ENCODE measurements at regions not wholly inside any gene's neighbourhood (a gene's known extent, or its start where the extent isn't known, plus 50 kb on each side); places are given as distances from the start of the nearest gene placed in this dataset.

GRCh38 chr14:61178226-61179060 lies 102.7 kb downstream of the TMEM30B start:
- Histone ChIP-seq H3K36me3 (ENCODE audit: insufficient read depth, low read length) (no peaks in the 10 kb centered on the region), H3K4me3 (ENCODE audit: low read depth in 1 of 2, low read length in 2 of 2) (no peak overlapping the region), H3K27ac (ENCODE audit: low read depth, low read length) (no peak overlapping the region), H3K4me1 (ENCODE audit: insufficient read depth, low read length) (no peaks in the 10 kb centered on the region), H3K27me3 (ENCODE audit: control insufficient read depth in 1 of 2, insufficient read depth in 2 of 2, low read length in 2 of 2) (no peaks in the 10 kb centered on the region), H3K9me3 (ENCODE audit: low read length) (no peaks in the 10 kb centered on the region), H3K9ac (ENCODE audit: low read length) (no peak overlapping the region)

DNA sequence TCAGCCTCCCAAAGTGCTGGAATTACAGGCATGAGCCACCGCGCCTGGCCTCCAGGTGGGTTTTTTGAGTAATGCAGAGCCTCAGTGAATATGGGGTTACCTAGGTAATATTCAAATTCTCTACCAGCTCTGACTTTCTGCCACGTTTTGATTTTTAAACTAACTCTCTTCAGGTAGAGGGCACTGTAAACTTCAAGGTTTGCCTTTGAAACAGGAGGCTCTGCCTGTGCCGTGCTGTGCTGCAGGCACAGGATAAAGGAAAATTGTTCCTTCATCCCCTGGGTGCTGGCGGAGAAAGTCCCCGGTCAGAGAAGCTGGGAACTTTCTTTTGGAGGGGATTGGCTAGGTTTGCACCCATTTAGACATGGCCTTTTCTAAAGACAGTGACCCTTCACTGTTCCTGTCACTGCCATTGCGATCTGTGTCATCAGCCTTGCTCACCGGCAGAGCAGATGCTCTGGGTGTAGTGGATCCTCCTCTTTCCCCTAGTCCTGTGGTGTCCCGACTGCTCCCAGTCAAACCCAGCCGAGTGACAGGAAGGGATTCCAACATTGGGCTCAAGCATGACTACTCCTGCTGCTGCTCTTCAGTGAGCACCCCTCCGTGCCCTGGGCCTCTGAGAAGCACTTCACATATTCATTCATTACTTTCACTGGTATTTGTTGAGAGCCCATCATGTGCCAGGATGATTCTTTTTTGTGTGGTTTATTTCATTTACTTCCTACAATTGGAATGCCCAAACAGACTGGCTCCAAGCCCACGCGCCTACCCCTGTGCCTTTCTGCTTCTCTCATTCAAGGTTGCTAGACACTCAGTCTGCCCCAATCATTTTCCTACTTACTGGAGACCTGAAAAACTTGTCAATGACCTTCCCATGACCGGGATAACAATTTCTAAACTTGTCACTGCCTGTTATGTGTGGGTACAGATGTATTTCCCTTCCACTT lies 103.6 kb downstream of the TMEM30B start:
- Histone ChIP-seq H3K27ac (ENCODE audit: low read depth, low read length) (no peak overlapping the region), H3K4me3 (ENCODE audit: low read depth in 1 of 2, low read length in 2 of 2) (no peak overlapping the region), H3K9ac (ENCODE audit: low read length) (no peak overlapping the region), H3K9me3 (ENCODE audit: low read length) (no peaks in the 10 kb centered on the region), H3K27me3 (ENCODE audit: control insufficient read depth in 1 of 2, insufficient read depth in 2 of 2, low read length in 2 of 2) (no peaks in the 10 kb centered on the region), H3K4me1 (ENCODE audit: insufficient read depth, low read length) (no peaks in the 10 kb centered on the region), H3K36me3 (ENCODE audit: insufficient read depth, low read length) (no peaks in the 10 kb centered on the region)

DNA sequence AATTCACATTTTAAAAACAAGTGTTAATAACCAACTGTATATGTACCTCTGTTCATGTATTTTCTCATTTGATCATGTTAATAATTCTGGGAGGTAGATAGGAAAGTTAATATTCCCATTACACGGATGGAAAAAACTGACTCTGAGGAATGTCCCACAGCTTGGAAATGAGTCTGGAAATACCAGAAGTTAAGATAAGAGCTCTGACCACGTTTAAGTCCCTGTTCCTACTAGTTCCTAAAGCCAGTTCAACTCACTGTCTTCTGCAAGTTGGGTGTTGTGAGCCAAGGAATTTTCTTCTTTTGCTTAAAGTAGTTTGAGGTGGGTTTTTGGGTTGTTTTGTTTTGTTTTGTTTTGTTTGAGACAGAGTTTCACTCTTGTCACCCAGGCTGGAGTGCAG lies 104.5 kb downstream of the TMEM30B start:
- Histone ChIP-seq H3K27me3 (ENCODE audit: control insufficient read depth in 1 of 2, insufficient read depth in 2 of 2, low read length in 2 of 2) (no peaks in the 10 kb centered on the region), H3K4me3 (ENCODE audit: low read depth in 1 of 2, low read length in 2 of 2) (no peak overlapping the region), H3K36me3 (ENCODE audit: insufficient read depth, low read length) (no peaks in the 10 kb centered on the region), H3K9me3 (ENCODE audit: low read length) (no peaks in the 10 kb centered on the region), H3K4me1 (ENCODE audit: insufficient read depth, low read length) (no peaks in the 10 kb centered on the region), H3K27ac (ENCODE audit: low read depth, low read length) (no peak overlapping the region), H3K9ac (ENCODE audit: low read length) (no peak overlapping the region)

DNA sequence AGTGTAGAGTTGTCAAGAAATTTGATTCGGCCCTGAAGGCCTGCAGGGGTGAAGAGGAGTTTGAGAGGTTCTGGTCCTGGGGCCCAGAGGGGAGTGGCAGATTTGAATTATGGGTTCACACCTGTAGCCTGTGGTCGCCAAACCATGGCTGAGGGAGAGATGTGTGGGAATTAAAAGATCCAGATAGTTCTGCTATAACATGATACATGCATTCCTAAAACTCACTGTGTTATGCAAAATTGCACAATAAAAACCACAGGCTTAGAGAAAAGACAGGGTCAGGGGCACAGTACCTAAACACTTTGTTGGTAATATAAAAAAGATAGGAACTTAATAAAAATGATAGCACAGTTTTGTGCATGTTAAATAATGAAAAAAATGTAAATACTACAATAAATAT lies 106.2 kb downstream of the TMEM30B start:
- no peak overlapping the region for H3K27ac ChIP-seq (ENCODE audit: low read depth, low read length)
- no peak overlapping the region for H3K4me3 ChIP-seq (ENCODE audit: low read depth in 1 of 2, low read length in 2 of 2)
- no peak overlapping the region for H3K9ac ChIP-seq (ENCODE audit: low read length)
- no peaks in the 10 kb centered on the region for H3K36me3 ChIP-seq (ENCODE audit: insufficient read depth, low read length)
- no peaks in the 10 kb centered on the region for H3K9me3 ChIP-seq (ENCODE audit: low read length)
- H3K27me3 ChIP-seq (ENCODE audit: control insufficient read depth in 1 of 2, insufficient read depth in 2 of 2, low read length in 2 of 2) = no peaks in the 10 kb centered on the region
- no peaks in the 10 kb centered on the region for H3K4me1 ChIP-seq (ENCODE audit: insufficient read depth, low read length)

DNA sequence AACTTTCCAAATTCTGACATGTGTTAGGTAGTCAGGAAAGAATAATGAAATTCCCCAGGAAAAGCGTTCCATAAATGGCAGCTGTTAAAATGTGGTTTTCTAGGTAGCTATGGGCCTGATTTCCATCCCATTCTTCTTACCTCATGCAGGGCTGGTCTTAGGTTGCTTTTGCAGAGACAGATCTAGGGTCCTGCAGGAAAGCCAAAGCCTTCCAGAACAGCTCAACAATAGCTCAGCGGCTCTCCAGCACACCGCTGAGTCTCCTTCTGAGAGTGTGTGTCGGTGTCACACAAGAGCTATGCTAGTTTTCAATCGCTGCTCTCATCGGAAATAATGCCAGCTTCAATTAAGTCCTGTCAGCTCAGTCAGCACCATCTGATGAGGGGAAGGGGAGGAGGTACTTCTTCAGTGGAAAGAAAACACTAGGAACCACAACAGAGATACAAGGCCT lies 106.7 kb downstream of the TMEM30B start:
- Histone ChIP-seq H3K4me3 (ENCODE audit: low read depth in 1 of 2, low read length in 2 of 2) (no peak overlapping the region), H3K4me1 (ENCODE audit: insufficient read depth, low read length) (no peaks in the 10 kb centered on the region), H3K27ac (ENCODE audit: low read depth, low read length) (no peak overlapping the region), H3K9me3 (ENCODE audit: low read length) (no peaks in the 10 kb centered on the region), H3K9ac (ENCODE audit: low read length) (no peak overlapping the region), H3K27me3 (ENCODE audit: control insufficient read depth in 1 of 2, insufficient read depth in 2 of 2, low read length in 2 of 2) (no peaks in the 10 kb centered on the region), H3K36me3 (ENCODE audit: insufficient read depth, low read length) (no peaks in the 10 kb centered on the region)

GRCh38 chr14:61171727-61172126 lies 109.4 kb downstream of the TMEM30B start:
- Histone ChIP-seq H3K4me3 (ENCODE audit: low read depth in 1 of 2, low read length in 2 of 2) (no peak overlapping the region), H3K4me1 (ENCODE audit: insufficient read depth, low read length) (no peaks in the 10 kb centered on the region), H3K9me3 (ENCODE audit: low read length) (no peaks in the 10 kb centered on the region), H3K27ac (ENCODE audit: low read depth, low read length) (no peak overlapping the region), H3K27me3 (ENCODE audit: control insufficient read depth in 1 of 2, insufficient read depth in 2 of 2, low read length in 2 of 2) (no peaks in the 10 kb centered on the region), H3K9ac (ENCODE audit: low read length) (no peak overlapping the region), H3K36me3 (ENCODE audit: insufficient read depth, low read length) (no peaks in the 10 kb centered on the region)

- Histone ChIP-seq H3K9me3 (ENCODE audit: low read length) (no peaks in the 10 kb centered on the region), H3K4me1 (ENCODE audit: insufficient read depth, low read length) (no peaks in the 10 kb centered on the region), H3K27me3 (ENCODE audit: control insufficient read depth in 1 of 2, insufficient read depth in 2 of 2, low read length in 2 of 2) (no peaks in the 10 kb centered on the region), H3K4me3 (ENCODE audit: low read depth in 1 of 2, low read length in 2 of 2) (no peak overlapping the region), H3K36me3 (ENCODE audit: insufficient read depth, low read length) (no peaks in the 10 kb centered on the region), H3K27ac (ENCODE audit: low read depth, low read length) (no peak overlapping the region), H3K9ac (ENCODE audit: low read length) (no peak overlapping the region)
These were observed 113.0 kb downstream of the TMEM30B start for GRCh38 chr14:61168141-61168540.

DNA sequence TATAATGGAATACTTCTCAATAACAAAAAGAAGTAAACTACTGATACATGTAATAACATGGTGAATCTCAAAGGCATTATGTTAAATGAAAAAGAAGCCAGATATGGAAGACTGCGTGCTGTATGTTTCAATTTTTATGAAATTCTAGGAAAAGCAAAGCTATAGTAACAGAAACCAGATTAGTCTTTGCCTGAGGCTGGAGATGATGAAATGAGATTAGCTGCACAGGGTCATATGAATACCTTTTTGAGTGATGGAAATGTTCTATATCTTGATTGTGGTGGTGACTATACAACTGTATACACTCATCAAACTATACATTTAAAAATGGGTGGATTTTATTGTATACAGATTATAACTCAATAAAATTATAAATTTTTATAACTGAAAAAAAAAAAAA lies 113.5 kb downstream of the TMEM30B start:
- Histone ChIP-seq H3K9ac (ENCODE audit: low read length) (no peak overlapping the region), H3K4me3 (ENCODE audit: low read depth in 1 of 2, low read length in 2 of 2) (no peak overlapping the region), H3K27me3 (ENCODE audit: control insufficient read depth in 1 of 2, insufficient read depth in 2 of 2, low read length in 2 of 2) (no peaks in the 10 kb centered on the region), H3K4me1 (ENCODE audit: insufficient read depth, low read length) (no peaks in the 10 kb centered on the region), H3K36me3 (ENCODE audit: insufficient read depth, low read length) (no peaks in the 10 kb centered on the region), H3K9me3 (ENCODE audit: low read length) (no peaks in the 10 kb centered on the region), H3K27ac (ENCODE audit: low read depth, low read length) (no peak overlapping the region)

DNA sequence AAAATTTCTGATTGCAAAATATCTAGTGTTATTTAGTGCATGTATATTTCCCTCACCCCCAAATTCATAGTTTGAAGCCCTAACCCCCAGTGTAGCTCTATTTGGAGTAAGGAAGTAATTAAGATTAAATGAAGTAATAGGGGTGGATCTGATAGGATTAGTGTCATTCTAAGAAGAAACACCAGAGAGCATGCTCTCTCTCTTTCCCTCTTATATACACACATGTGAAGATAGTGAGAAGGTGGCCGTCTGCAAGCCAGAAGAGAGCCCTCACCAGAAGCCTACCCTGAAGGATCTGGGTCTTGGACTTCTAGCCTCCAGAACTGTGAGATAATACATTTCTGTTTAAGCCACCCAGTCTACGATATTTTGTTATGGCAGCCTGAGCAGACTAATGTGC lies 120.3 kb downstream of the TMEM30B start:
- Histone ChIP-seq H3K27ac (ENCODE audit: low read depth, low read length) (no peak overlapping the region), H3K9me3 (ENCODE audit: low read length) (no peaks in the 10 kb centered on the region)

DNA sequence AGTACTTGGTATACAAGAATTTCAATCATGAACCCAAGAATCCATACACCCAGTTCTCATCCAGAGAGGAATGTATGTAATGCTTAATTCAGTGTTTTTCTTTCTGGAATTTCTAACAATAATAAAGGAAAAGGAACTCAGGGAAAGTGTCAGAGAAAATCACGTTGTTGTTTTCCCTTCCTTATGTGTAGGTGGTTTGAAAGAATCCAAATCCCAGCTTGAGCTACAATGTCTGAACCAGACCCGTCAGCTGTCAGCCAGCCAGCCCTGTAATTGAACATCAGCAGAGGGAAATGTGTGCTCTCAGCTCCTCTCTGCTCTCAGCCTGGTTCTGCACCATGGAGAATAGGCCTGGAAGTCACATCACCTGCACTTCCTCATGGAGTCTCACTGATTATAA lies 126.5 kb downstream of the TMEM30B start:
- Histone ChIP-seq H3K27ac (ENCODE audit: low read depth, low read length) (no peak overlapping the region), H3K4me3 (ENCODE audit: low read depth in 1 of 2, low read length in 2 of 2) (no peak overlapping the region), H3K9me3 (ENCODE audit: low read length) (no peaks in the 10 kb centered on the region), H3K36me3 (ENCODE audit: insufficient read depth, low read length) (no peaks in the 10 kb centered on the region), H3K4me1 (ENCODE audit: insufficient read depth, low read length) (no peaks in the 10 kb centered on the region), H3K9ac (ENCODE audit: low read length) (no peak overlapping the region), H3K27me3 (ENCODE audit: control insufficient read depth in 1 of 2, insufficient read depth in 2 of 2, low read length in 2 of 2) (no peaks in the 10 kb centered on the region)

More for the DNA sequence above, 120.3 kb downstream of the TMEM30B start:
- no peaks in the 10 kb centered on the region for H3K4me1 ChIP-seq (ENCODE audit: insufficient read depth, low read length)
- no peak overlapping the region for H3K4me3 ChIP-seq (ENCODE audit: low read depth in 1 of 2, low read length in 2 of 2)
- H3K27me3 ChIP-seq (ENCODE audit: control insufficient read depth in 1 of 2, insufficient read depth in 2 of 2, low read length in 2 of 2) = no peaks in the 10 kb centered on the region
- H3K9ac ChIP-seq (ENCODE audit: low read length) = no peak overlapping the region
- H3K36me3 ChIP-seq (ENCODE audit: insufficient read depth, low read length) = no peaks in the 10 kb centered on the region

- Histone ChIP-seq H3K4me3 (ENCODE audit: low read depth in 1 of 2, low read length in 2 of 2) (no peak overlapping the region), H3K27ac (ENCODE audit: low read depth, low read length) (no peak overlapping the region), H3K9ac (ENCODE audit: low read length) (no peak overlapping the region), H3K4me1 (ENCODE audit: insufficient read depth, low read length) (no peaks in the 10 kb centered on the region), H3K27me3 (ENCODE audit: control insufficient read depth in 1 of 2, insufficient read depth in 2 of 2, low read length in 2 of 2) (no peaks in the 10 kb centered on the region), H3K9me3 (ENCODE audit: low read length) (no peaks in the 10 kb centered on the region), H3K36me3 (ENCODE audit: insufficient read depth, low read length) (no peaks in the 10 kb centered on the region)
These were observed 127.1 kb downstream of the TMEM30B start for GRCh38 chr14:61153914-61154545.
